ENCODE measurements at regions not wholly inside any gene's neighbourhood (a gene's known extent, or its start where the extent isn't known, plus 50 kb on each side); places are given as distances from the start of the nearest gene placed in this dataset.

DNA sequence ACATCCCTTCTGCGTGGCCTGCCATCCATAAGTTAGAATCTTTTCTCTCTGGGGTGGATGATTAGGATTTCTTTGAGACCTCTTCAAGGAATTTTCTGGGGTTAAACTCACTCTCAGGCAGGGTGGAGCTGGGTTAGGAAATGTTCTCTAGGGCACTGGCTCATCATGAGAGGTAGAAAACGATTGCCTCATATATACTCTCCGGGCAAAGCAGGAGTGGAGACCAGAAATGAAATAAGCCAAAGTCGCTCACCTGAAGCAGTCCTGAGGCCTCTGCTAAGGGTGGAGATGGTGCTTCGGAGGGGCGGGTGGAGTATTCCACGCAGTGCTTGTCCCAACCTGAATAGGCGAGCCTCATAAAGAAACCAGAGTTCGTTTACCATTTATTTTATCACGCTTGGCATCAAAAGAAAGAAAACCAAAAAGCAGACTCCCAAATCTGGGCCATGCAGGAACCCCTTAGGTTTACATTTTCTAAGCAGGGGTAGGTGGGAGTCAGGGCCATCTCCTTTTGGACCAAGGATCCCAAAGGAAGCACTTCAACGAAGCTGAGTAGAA is 249.3 kb upstream of the MEIS1 start:
- H3K23ac ChIP-seq (ENCODE audit: low read depth, low read length): no peak overlapping the region
- DNase-seq (no peak), ATAC-seq (ENCODE audit: low read depth) (no peak)
- no peak overlapping the region for H4K5ac ChIP-seq (ENCODE audit: low read depth, low read length)
- H3K14ac ChIP-seq (replicated peaks; ENCODE audit: low read depth, low read length): no peak overlapping the region
- no peak overlapping the region for H3K27ac ChIP-seq (ENCODE audit: insufficient read depth, low read length)
- no peak overlapping the region for H4K91ac ChIP-seq (ENCODE audit: insufficient read depth, low read depth, low read length)
- dilution Hi-C loops (cut with HindIII; ENCODE audit: low sequenced_read_pairs, unreplicated experiment) (no loop called here), intact Hi-C loops (cut with micrococcal nuclease) (no loop called here), in situ Hi-C loops (cut with MboI; ENCODE audit: low sequenced_read_pairs) (no loop called here)
- no peak overlapping the region for H4K8ac ChIP-seq (ENCODE audit: low read depth in 2 of 2, low read length in 2 of 2)
- no peak overlapping the region for H3K4ac ChIP-seq (ENCODE audit: low read depth, low read length)
- no peak overlapping the region for H3K18ac ChIP-seq (ENCODE audit: low read depth, low read length)
- no peak overlapping the region for H2BK15ac ChIP-seq (ENCODE audit: low read depth, low read length)
- no TSS peak for BruUV-seq (replicated peaks)
- H2BK20ac ChIP-seq (ENCODE audit: low read depth, low read length): no peak overlapping the region
- no peak overlapping the region for H3K4me3 ChIP-seq (ENCODE audit: insufficient read depth, low read depth, low read length)
- no peak overlapping the region for H3K4me2 ChIP-seq (ENCODE audit: low read depth, low read length)
- H2BK5ac ChIP-seq (ENCODE audit: low read depth, low read length, poor library complexity, severe bottlenecking): no peak overlapping the region
- H2AK9ac ChIP-seq (replicated peaks; ENCODE audit: low read depth, low read length, poor library complexity): no peak overlapping the region
- H2AK5ac ChIP-seq (ENCODE audit: low read depth, low read length): no peak overlapping the region
- H3K27me3 ChIP-seq (ENCODE audit: control insufficient read depth, insufficient read depth, low read length): no peaks in the 10 kb centered on the region
- H3K9ac ChIP-seq (ENCODE audit: low read depth, low read length): no peak overlapping the region
- no peaks in the 10 kb centered on the region for H3K4me1 ChIP-seq (ENCODE audit: control insufficient read depth, insufficient read depth, low read length)
- H2BK120ac ChIP-seq (ENCODE audit: low read depth, low read length): no peak overlapping the region
- POLR2A ChIA-PET (ENCODE audit: unreplicated experiment): no interaction called here
- no peak overlapping the region for H3K56ac ChIP-seq (ENCODE audit: extremely low read depth, insufficient read depth, low read length)
- no peaks in the 10 kb centered on the region for H3K9me1 ChIP-seq (ENCODE audit: insufficient read depth, low read length)
- H3K9me3 ChIP-seq (ENCODE audit: control insufficient read depth, insufficient read depth, low read length): no peaks in the 10 kb centered on the region
- H3K36me3 ChIP-seq (ENCODE audit: control insufficient read depth, insufficient read depth, low read length): no peaks in the 10 kb centered on the region
- CTCF ChIA-PET: no interaction called here
- no peak overlapping the region for H2AFZ ChIP-seq (replicated peaks; ENCODE audit: low read length, poor library complexity)
- no CpG with 5 or more reads among the region's 11 CpGs for WGBS, 2 experiments (ENCODE audit: extremely low coverage in 2 of 2, insufficient read length in 1 of 2)
- no peaks in the 10 kb centered on the region for H3K79me1 ChIP-seq (ENCODE audit: low read depth in 1 of 2, low read length in 2 of 2)
- H4K20me1 ChIP-seq (ENCODE audit: insufficient read depth, low read length): no peaks in the 10 kb centered on the region
- TF ChIP-seq USF2 (IDR thresholded peaks at IDR 0.05; ENCODE audit: low read depth, low read length) (no peak), SMC3 (IDR thresholded peaks at IDR 0.05; ENCODE audit: low read depth, low read length) (no peak), NFE2L2 (IDR thresholded peaks at IDR 0.05; ENCODE audit: low read depth, low read length) (no peak), FOS (IDR thresholded peaks at IDR 0.05; ENCODE audit: low read depth, low read length) (no peak), MXI1 (IDR thresholded peaks at IDR 0.05; ENCODE audit: borderline replicate concordance, low read depth, low read length) (no peak), MAZ (IDR thresholded peaks at IDR 0.05; ENCODE audit: borderline replicate concordance, low read depth, low read length) (no peak), RCOR1 (IDR thresholded peaks at IDR 0.05; ENCODE audit: insufficient replicate concordance, low read length) (no peak), ELK1 (IDR thresholded peaks at IDR 0.05; ENCODE audit: borderline replicate concordance, low read depth, low read length) (no peak), BHLHE40 (IDR thresholded peaks at IDR 0.05; ENCODE audit: low read depth, low read length) (no peak), MAFK (IDR thresholded peaks at IDR 0.05; ENCODE audit: low read depth, low read length) (no peak), RAD21 (IDR thresholded peaks at IDR 0.05; ENCODE audit: low read length) (no peak), POLR2A (IDR thresholded peaks at IDR 0.05; ENCODE audit: low read depth, low read length) (no peak), CEBPB (IDR thresholded peaks at IDR 0.05; ENCODE audit: low read depth, low read length) (no peak), RFX5 (IDR thresholded peaks at IDR 0.05; ENCODE audit: low read depth, low read length) (no peak)

Data from IMR-90 (cell line).